AG09319 (cell line): ENCODE measurements at regions not wholly inside any gene's neighbourhood (a gene's known extent, or its start where the extent isn't known, plus 50 kb on each side); places are given as distances from the start of the nearest gene placed in this dataset.

Experiments
- DNase-seq: peaks from one replicate; pipeline ENCODE4 v3.0.0-alpha.2; 2010; ENCODE audit warnings: low read depth; ENCODE audit errors: extremely low read depth
- CTCF ChIP-seq: IDR thresholded peaks from 2 replicates; pipeline ENCODE4 v1.5.1; 2011; ENCODE audit warnings: low read depth, mild to moderate bottlenecking, inconsistent platforms, low read length, moderate library complexity

- no peak for DNase-seq
- no peak for TF ChIP-seq CTCF
Observed at GRCh38 chr7:113486548-113486947, 368.2 kb upstream of the SMIM30 start.

- no peak for TF ChIP-seq CTCF
- DNase-seq = no peak
Observed at GRCh38 chr7:113483657-113484056, 365.3 kb upstream of the SMIM30 start.

GRCh38 chr7:113480537-113480936 lies 362.2 kb upstream of the SMIM30 start:
- TF ChIP-seq CTCF = no peak

GRCh38 chr7:113464096-113464855 lies 345.9 kb upstream of the SMIM30 start:
- no peak for TF ChIP-seq CTCF
- no peak for DNase-seq

More at GRCh38 chr7:113480537-113480936, 362.2 kb upstream of the SMIM30 start:
- DNase-seq = no peak

- no peak for DNase-seq
- no peak for TF ChIP-seq CTCF
Observed at GRCh38 chr7:113460067-113460466, 341.7 kb upstream of the SMIM30 start.

GRCh38 chr7:113456533-113456932 lies 338.2 kb upstream of the SMIM30 start:
- TF ChIP-seq CTCF = no peak
- no peak for DNase-seq

- no peak for DNase-seq
- TF ChIP-seq CTCF = no peak
Observed at GRCh38 chr7:113454597-113455169, 336.3 kb upstream of the SMIM30 start.
